Activated CD8-positive, alpha-beta T cell treated with anti-CD3 and anti-CD28 coated beads for 36 hours (primary cell): ENCODE measurements at regions not wholly inside any gene's neighbourhood (a gene's known extent, or its start where the extent isn't known, plus 50 kb on each side); places are given as distances from the start of the nearest gene placed in this dataset.

Source experiments
- ATAC-seq: fragments of 200-7000 bp; cut with Tn5 transposase; one replicate; pipeline ENCODE4 v1.10.0; 2021; ENCODE audit warnings: mild to moderate bottlenecking, moderate library complexity
- CTCF ChIA-PET: fragments of 350-600 bp; sonication (Branson Sonifier 250); formaldehyde crosslinking; loops from one replicate; lab custom pipeline; 2021; ENCODE audit warnings: antibody characterized with exemption; lab: Charles Lee
- POLR2A ChIA-PET: fragments of 350-600 bp; sonication (Branson Sonifier 250); formaldehyde crosslinking; loops from one replicate; lab custom pipeline; 2021; ENCODE audit warnings: antibody characterized with exemption; lab: Charles Lee
- DNase-seq: peaks from one replicate; pipeline ENCODE4 v3.0.0-alpha.2; 2020
- H3K27ac Mint-ChIP-seq: one replicate; pipeline ENCODE4 v1.8.0; 2021; ENCODE audit warnings: mild to moderate bottlenecking, mixed read lengths
- H3K27me3 Mint-ChIP-seq: one replicate; pipeline ENCODE4 v1.8.0; 2021; ENCODE audit warnings: mixed read lengths
- H3K36me3 Mint-ChIP-seq: one replicate; pipeline ENCODE4 v1.8.0; 2021; ENCODE audit warnings: low read depth, mixed read lengths
- H3K4me1 Mint-ChIP-seq: one replicate; pipeline ENCODE4 v1.8.0; 2021; ENCODE audit warnings: low read depth, mixed read lengths
- H3K4me3 Mint-ChIP-seq: one replicate; pipeline ENCODE4 v1.8.0; 2021; ENCODE audit warnings: mild to moderate bottlenecking, moderate library complexity, mixed read lengths
- H3K9me3 Mint-ChIP-seq: one replicate; pipeline ENCODE4 v1.8.0; 2021; ENCODE audit warnings: mixed read lengths
- CTCF ChIP-seq: fragments of 200-600 bp; IDR thresholded peaks from one replicate; pipeline ENCODE4 v1.8.0; 2022; ENCODE audit warnings: antibody characterized with exemption, mild to moderate bottlenecking
- intact Hi-C: fragments of 100-400 bp; cut with micrococcal nuclease; formaldehyde crosslinking; loops from one replicate; pipeline ENCODE4 v1.10.0; 2022

GRCh38 chr16:79501446-79501845 lies 99.1 kb downstream of the MAF start:
- no peak for DNase-seq
- intact Hi-C loops, result no loop called here
- H3K27me3 Mint-ChIP-seq, result peaks cover 3% of the 10 kb centered on the region
- no peak overlapping the region for H3K4me3 Mint-ChIP-seq
- CTCF ChIA-PET, result no interaction called here
- ATAC-seq, result no peak
- no peaks in the 10 kb centered on the region for H3K9me3 Mint-ChIP-seq
- POLR2A ChIA-PET, result no interaction called here
- no peak for TF ChIP-seq CTCF
- peaks cover 4% of the 10 kb centered on the region for H3K4me1 Mint-ChIP-seq
- H3K27ac Mint-ChIP-seq, result no peak overlapping the region
- H3K36me3 Mint-ChIP-seq, result no peaks in the 10 kb centered on the region

GRCh38 chr16:79500866-79501265 lies 99.7 kb downstream of the MAF start:
- Mint-ChIP-seq H3K4me1 (peaks cover 4% of the 10 kb centered on the region), H3K9me3 (no peaks in the 10 kb centered on the region), H3K27me3 (peaks cover 3% of the 10 kb centered on the region), H3K36me3 (no peaks in the 10 kb centered on the region), H3K27ac (no peak overlapping the region), H3K4me3 (no peak overlapping the region)
- ChIA-PET CTCF (no interaction called here), POLR2A (no interaction called here)
- no peak for DNase-seq
- ATAC-seq, result no peak
- intact Hi-C loops, result no loop called here
- no peak for TF ChIP-seq CTCF

- Mint-ChIP-seq H3K4me1 (peaks cover 4% of the 10 kb centered on the region), H3K9me3 (no peaks in the 10 kb centered on the region), H3K27ac (no peak overlapping the region), H3K36me3 (no peaks in the 10 kb centered on the region), H3K4me3 (no peak overlapping the region), H3K27me3 (peaks cover 3% of the 10 kb centered on the region)
- intact Hi-C loops, result no loop called here
- CTCF ChIA-PET, result no interaction called here
- TF ChIP-seq CTCF, result no peak
- DNase-seq (no peak), ATAC-seq (no peak)
- POLR2A ChIA-PET, result no interaction called here
Observed at GRCh38 chr16:79500286-79500685, 100.3 kb downstream of the MAF start.

- POLR2A ChIA-PET, result no interaction called here
- no peaks in the 10 kb centered on the region for H3K36me3 Mint-ChIP-seq
- CTCF ChIA-PET, result no interaction called here
- no peaks in the 10 kb centered on the region for H3K27me3 Mint-ChIP-seq
- ATAC-seq, result no peak
- peaks cover 4% of the 10 kb centered on the region for H3K4me1 Mint-ChIP-seq
- no peaks in the 10 kb centered on the region for H3K9me3 Mint-ChIP-seq
- intact Hi-C loops, result no loop called here
- H3K27ac Mint-ChIP-seq, result no peak overlapping the region
- no peak overlapping the region for H3K4me3 Mint-ChIP-seq
- DNase-seq, result no peak
- TF ChIP-seq CTCF, result no peak
Observed at GRCh38 chr16:79498928-79499327, 101.6 kb downstream of the MAF start.

- no peak for TF ChIP-seq CTCF
- no peaks in the 10 kb centered on the region for H3K36me3 Mint-ChIP-seq
- DNase-seq (no peak), ATAC-seq (no peak)
- ChIA-PET CTCF (interaction anchor here (1.3 kb wide), 1 partner anchor 16 kb away, joined by 3 read pairs; no protein-coding TSS in a partner anchor), POLR2A (interaction anchor here (0.6 kb wide), 1 partner anchor 469 kb away, joined by 3 read pairs; no protein-coding TSS in a partner anchor)
- intact Hi-C loops, result no loop called here
- no peak overlapping the region for H3K4me3 Mint-ChIP-seq
- H3K9me3 Mint-ChIP-seq, result no peaks in the 10 kb centered on the region
- peaks cover 4% of the 10 kb centered on the region for H3K4me1 Mint-ChIP-seq
- no peak overlapping the region for H3K27ac Mint-ChIP-seq
- H3K27me3 Mint-ChIP-seq, result no peaks in the 10 kb centered on the region
Observed at GRCh38 chr16:79497606-79498350, 102.8 kb downstream of the MAF start.
